Thoracic aorta (tissue), 2 donors: ENCODE measurements at regions not wholly inside any gene's neighbourhood (a gene's known extent, or its start where the extent isn't known, plus 50 kb on each side); places are given as distances from the start of the nearest gene placed in this dataset.

ENCODE experiments used
- ATAC-seq: fragments of 150-250 bp; one replicate; pipeline ENCODE4 v1.8.0; 2017; ENCODE audit warnings: low read depth; ENCODE audit not compliant: insufficient number of reproducible peaks, low FRiP score
- DNase-seq: peaks from one replicate; pipeline ENCODE4 v3.0.0-alpha.2; 2020; ENCODE audit warnings: low spot score
- H3K27ac ChIP-seq, 2 donors: fragments of 200-600 bp; sonication (generic); 1 replicate in 1 of 2; 2 replicates in 1 of 2; pipeline ENCODE4 v1.5.1; 2016; ENCODE audit warnings: mild to moderate bottlenecking in 2 of 2, moderate library complexity in 2 of 2
- H3K27me3 ChIP-seq: fragments of 200-600 bp; sonication (generic); replicated peaks from 2 replicates; pipeline ENCODE4 v1.6.0; 2016; ENCODE audit warnings: mild to moderate bottlenecking; ENCODE audit not compliant: insufficient read depth
- H3K36me3 ChIP-seq: fragments of 200-600 bp; sonication (generic); one replicate; pipeline ENCODE4 v1.5.1; 2016
- H3K4me1 ChIP-seq, 2 donors: fragments of 200-600 bp; sonication (generic); 1 replicate in 1 of 2; 2 replicates in 1 of 2; pipeline versions ENCODE4 v1.5.1 to v1.6.0; 2016; ENCODE audit warnings: low read depth in 2 of 2, mild to moderate bottlenecking in 1 of 2; ENCODE audit not compliant: control insufficient read depth in 1 of 2
- H3K4me3 ChIP-seq: fragments of 200-600 bp; sonication (generic); 2 replicates; pipeline ENCODE4 v1.5.1; 2016; ENCODE audit warnings: mild to moderate bottlenecking
- H3K9me3 ChIP-seq: fragments of 200-600 bp; sonication (generic); 2 replicates; pipeline ENCODE4 v1.5.1; 2016
- TF ChIP-seq, protein P1 (sequence below): fragments of 200-600 bp; sonication (generic); IDR thresholded peaks from one replicate; pipeline ENCODE4 v1.5.1; 2019; ENCODE audit warnings: antibody characterized with exemption

DNA sequence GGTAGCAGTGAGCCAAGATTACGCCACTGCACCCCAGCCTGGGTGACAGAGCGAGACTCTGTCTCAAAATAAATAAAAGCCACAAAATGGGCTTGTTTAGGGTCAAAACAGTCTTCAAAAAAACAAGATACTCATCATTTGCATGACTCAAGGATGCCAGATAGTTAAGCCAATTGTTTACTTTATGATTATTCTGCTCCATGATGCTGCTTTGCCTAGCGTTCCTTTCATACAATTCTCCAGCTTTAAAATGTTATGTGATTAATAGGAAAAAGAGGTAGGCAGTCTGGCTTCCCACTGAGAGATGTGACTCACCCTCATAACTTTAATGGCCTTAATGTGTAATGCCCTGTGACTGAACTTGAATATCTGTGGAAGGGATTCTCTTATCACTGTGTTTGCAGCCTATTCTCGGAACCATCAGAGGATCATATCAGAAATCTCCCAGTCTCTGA is 364.6 kb upstream of the TRPC7 start:
- Histone ChIP-seq H3K9me3 (no peaks in the 10 kb centered on the region), H3K27me3 (no peaks in the 10 kb centered on the region), H3K4me1 (peaks cover 0 to 14% of the 10 kb centered on the region in 2 donors), H3K4me3 (no peak overlapping the region), H3K36me3 (no peaks in the 10 kb centered on the region), H3K27ac (no peak overlapping the region)
- DNase-seq: no peak
- TF ChIP-seq, protein P1, sequence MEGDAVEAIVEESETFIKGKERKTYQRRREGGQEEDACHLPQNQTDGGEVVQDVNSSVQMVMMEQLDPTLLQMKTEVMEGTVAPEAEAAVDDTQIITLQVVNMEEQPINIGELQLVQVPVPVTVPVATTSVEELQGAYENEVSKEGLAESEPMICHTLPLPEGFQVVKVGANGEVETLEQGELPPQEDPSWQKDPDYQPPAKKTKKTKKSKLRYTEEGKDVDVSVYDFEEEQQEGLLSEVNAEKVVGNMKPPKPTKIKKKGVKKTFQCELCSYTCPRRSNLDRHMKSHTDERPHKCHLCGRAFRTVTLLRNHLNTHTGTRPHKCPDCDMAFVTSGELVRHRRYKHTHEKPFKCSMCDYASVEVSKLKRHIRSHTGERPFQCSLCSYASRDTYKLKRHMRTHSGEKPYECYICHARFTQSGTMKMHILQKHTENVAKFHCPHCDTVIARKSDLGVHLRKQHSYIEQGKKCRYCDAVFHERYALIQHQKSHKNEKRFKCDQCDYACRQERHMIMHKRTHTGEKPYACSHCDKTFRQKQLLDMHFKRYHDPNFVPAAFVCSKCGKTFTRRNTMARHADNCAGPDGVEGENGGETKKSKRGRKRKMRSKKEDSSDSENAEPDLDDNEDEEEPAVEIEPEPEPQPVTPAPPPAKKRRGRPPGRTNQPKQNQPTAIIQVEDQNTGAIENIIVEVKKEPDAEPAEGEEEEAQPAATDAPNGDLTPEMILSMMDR: no peak
- peak; percentile 62 for ATAC-seq

DNA sequence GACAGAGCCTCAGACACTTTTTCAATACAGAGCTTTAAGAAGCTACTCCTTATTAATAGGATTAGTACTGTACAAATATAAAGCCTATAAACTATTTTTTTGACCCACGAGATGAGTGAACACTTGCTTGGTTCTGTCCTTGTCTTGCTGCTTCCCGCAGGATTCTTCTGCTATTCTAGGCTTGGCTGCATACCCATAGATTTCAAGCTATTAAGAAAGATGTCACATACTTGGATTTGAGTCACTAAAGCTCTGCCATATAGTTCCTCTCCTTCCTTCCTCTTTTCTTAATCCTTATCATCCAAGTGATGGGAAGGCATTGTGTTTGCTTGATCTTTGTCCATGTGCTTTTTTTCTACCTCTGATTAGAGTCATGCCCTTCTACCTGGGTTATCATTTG is 361.2 kb upstream of the TRPC7 start:
- no peak overlapping the region for H3K27ac ChIP-seq
- H3K4me1 ChIP-seq: peaks cover 0 to 7% of the 10 kb centered on the region in 2 donors
- H3K9me3 ChIP-seq: no peaks in the 10 kb centered on the region
- no peaks in the 10 kb centered on the region for H3K27me3 ChIP-seq
- TF ChIP-seq, protein P1: no peak
- no peak overlapping the region for H3K4me3 ChIP-seq
- ATAC-seq: no peak
- no peak for DNase-seq
- H3K36me3 ChIP-seq: no peaks in the 10 kb centered on the region

DNA sequence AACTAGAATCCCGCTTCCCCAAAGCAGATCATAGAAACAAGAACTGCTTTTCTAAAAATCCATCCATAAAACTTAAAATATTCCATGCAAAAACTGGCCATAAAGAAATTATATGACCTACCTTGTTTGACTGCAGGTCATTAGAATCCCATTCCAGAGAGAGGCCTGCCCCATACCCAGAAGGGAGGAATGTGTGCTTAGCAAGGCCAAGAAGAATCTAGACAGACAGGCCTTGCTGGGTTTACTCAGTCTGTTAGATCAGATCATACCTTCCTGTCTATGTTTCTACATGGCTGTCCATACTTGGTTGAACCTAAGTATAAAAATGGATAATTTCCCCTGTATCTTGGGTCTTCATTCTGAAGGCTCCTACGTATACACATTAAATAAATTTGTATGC is 358.8 kb upstream of the TRPC7 start:
- Histone ChIP-seq H3K4me3 (no peak overlapping the region), H3K36me3 (no peaks in the 10 kb centered on the region), H3K4me1 (no peaks in the 10 kb centered on the region), H3K27me3 (no peaks in the 10 kb centered on the region), H3K9me3 (no peaks in the 10 kb centered on the region), H3K27ac (no peak overlapping the region)
- TF ChIP-seq, protein P1: no peak
- no peak for DNase-seq
- no peak for ATAC-seq

DNA sequence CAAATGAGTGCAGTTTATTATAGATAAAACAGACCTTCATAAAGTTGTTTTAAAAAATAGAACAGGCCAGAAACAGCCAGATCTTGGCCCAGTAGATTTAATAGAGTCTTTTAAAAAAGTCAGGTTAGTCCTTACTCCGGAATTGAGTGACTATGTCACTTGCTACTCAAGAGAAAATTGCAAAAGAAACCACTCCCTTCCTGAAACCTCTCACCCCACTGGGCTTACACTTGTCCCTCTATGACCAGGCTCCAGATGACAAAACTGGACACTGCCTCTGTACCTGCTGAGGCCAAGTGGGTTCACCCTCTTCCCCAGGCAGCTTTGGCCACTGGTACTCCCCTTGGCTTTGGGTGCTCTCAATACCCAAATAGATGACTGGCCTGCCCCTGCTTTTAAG is 357.2 kb upstream of the TRPC7 start:
- DNase-seq (no peak), ATAC-seq (no peak)
- H3K36me3 ChIP-seq: no peaks in the 10 kb centered on the region
- no peaks in the 10 kb centered on the region for H3K9me3 ChIP-seq
- H3K4me3 ChIP-seq: no peak overlapping the region
- no peak overlapping the region for H3K27ac ChIP-seq
- no peaks in the 10 kb centered on the region for H3K27me3 ChIP-seq
- TF ChIP-seq, protein P1: no peak
- no peaks in the 10 kb centered on the region for H3K4me1 ChIP-seq

DNA sequence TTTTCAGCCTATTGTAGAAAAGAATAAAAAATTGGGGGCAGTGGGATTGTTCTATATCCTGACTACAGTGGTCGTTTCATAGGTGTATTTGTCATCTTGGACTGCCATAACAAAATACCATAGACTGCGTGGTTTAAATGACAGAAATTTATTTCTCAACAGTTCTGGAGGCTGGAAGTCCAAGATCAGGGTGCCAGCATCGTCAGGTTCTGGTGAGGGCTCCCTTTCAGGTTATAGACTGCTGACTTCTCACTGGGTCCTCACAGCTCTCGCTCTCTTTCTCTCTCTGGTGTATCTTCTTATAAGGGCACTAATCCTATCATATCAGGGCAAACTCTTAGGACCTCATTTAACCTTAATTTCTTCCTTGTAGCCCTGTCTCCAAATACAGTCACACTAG is 356.7 kb upstream of the TRPC7 start:
- TF ChIP-seq, protein P1: no peak

More for the DNA sequence above, 356.7 kb upstream of the TRPC7 start:
- Histone ChIP-seq H3K27ac (no peak overlapping the region), H3K4me3 (no peak overlapping the region), H3K9me3 (no peaks in the 10 kb centered on the region), H3K27me3 (no peaks in the 10 kb centered on the region), H3K4me1 (no peaks in the 10 kb centered on the region), H3K36me3 (no peaks in the 10 kb centered on the region)
- DNase-seq: no peak
- ATAC-seq: no peak
